ENCODE measurements at regions not wholly inside any gene's neighbourhood (a gene's known extent, or its start where the extent isn't known, plus 50 kb on each side); places are given as distances from the start of the nearest gene placed in this dataset.

DNA sequence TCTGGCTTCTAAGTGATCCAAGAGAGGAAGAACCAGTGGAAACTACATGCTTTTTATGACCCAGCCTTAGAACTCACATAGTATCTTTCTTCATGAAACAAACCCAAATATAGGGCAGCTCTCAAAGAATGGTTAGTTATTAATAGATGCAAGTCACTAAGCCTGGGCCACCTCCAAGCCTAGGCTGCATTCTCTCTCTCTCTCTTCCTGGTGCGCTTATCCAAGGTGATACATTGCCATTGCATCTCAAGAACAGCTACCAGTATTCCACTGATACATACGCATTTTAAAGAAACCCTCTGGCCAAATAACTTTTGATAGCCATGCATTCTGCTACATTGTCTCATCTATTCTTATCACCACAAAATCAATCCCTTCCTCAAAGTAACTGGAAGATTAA, 455.6 kb upstream of the ADGRL2 start:
- TF ChIP-seq CTCF (IDR thresholded peaks at IDR 0.05; ENCODE audit: insufficient read depth, low read length, poor library complexity, severe bottlenecking) (no peak), EZH2phosphoT487 (conservative IDR thresholded peaks at IDR 0.05; ENCODE audit: low read length) (no peak)

Measured in SU-DHL-6 (cell line).